ENCODE measurements at regions not wholly inside any gene's neighbourhood (a gene's known extent, or its start where the extent isn't known, plus 50 kb on each side); places are given as distances from the start of the nearest gene placed in this dataset.

GRCh38 chr1:38623529-38623928 is 236.0 kb downstream of the RRAGC start:
- no peak for TF ChIP-seq CTCF (IDR thresholded peaks at IDR 0.05)
- no peaks in the 10 kb centered on the region for H3K36me3 ChIP-seq (ENCODE audit: low read depth)
- no peaks in the 10 kb centered on the region for H3K9me3 ChIP-seq
- intact Hi-C loops (cut with DNase I, micrococcal nuclease) = no loop called here
- no peak for ATAC-seq
- DNase-seq = no peak
- H3K4me3 ChIP-seq = no peak overlapping the region
- H3K4me1 ChIP-seq (ENCODE audit: low read depth) = no peaks in the 10 kb centered on the region

DNA sequence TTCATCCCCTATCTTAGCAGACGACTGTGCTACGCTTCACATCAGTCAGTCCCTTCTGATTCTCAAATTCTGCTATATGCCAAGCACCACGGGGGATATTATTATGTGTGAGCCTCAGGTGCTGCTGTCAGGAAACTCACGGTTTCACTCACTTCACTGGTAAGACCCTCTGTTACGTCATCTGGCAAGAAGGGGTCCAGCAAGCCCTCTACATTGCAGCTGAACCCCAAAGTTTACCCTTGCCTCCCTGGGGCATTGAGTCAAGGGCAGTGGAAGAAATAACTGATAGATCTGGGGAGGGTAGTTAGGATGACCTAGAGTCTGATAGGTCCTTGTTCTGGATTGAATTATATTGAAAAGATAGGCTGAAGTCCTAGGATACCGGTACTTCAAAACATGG is 237.4 kb downstream of the RRAGC start:
- intact Hi-C loops (cut with DNase I, micrococcal nuclease) = no loop called here
- Histone ChIP-seq H3K4me1 (ENCODE audit: low read depth) (no peaks in the 10 kb centered on the region), H3K9me3 (no peaks in the 10 kb centered on the region), H3K4me3 (no peak overlapping the region), H3K36me3 (ENCODE audit: low read depth) (no peaks in the 10 kb centered on the region)
- no peak for ATAC-seq
- no peak for TF ChIP-seq CTCF (IDR thresholded peaks at IDR 0.05)
- DNase-seq = no peak

GRCh38 chr1:38616846-38617245 is 242.7 kb downstream of the RRAGC start:
- no peaks in the 10 kb centered on the region for H3K9me3 ChIP-seq
- intact Hi-C loops (cut with DNase I, micrococcal nuclease) = no loop called here
- no peak for TF ChIP-seq CTCF (IDR thresholded peaks at IDR 0.05)
- no peak overlapping the region for H3K4me3 ChIP-seq
- H3K4me1 ChIP-seq (ENCODE audit: low read depth) = no peaks in the 10 kb centered on the region
- DNase-seq (no peak), ATAC-seq (no peak)
- no peaks in the 10 kb centered on the region for H3K36me3 ChIP-seq (ENCODE audit: low read depth)

DNA sequence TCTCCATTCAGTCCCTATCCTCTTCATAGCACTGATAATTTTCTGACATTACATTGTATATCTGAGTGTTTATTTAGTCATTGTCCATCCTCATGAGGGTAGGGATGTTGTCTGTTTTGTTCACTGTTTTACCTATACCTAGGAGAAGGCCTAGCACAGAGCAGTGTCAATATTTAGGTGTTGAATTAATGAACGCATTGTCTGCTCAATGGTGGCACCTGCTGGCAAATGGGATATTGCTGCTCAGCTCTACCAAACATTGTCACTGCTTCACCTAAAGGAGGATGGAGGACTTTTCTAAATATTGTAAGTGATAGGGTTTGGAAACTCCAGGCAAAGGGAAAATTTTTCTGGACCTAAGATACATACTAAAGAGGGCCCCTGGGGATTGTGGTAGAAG is 243.9 kb downstream of the RRAGC start:
- no peak for DNase-seq
- intact Hi-C loops (cut with DNase I, micrococcal nuclease) = no loop called here
- ATAC-seq = no peak
- H3K4me1 ChIP-seq (ENCODE audit: low read depth) = no peaks in the 10 kb centered on the region
- no peaks in the 10 kb centered on the region for H3K9me3 ChIP-seq
- H3K4me3 ChIP-seq = no peak overlapping the region
- no peak for TF ChIP-seq CTCF (IDR thresholded peaks at IDR 0.05)
- no peaks in the 10 kb centered on the region for H3K36me3 ChIP-seq (ENCODE audit: low read depth)

DNA sequence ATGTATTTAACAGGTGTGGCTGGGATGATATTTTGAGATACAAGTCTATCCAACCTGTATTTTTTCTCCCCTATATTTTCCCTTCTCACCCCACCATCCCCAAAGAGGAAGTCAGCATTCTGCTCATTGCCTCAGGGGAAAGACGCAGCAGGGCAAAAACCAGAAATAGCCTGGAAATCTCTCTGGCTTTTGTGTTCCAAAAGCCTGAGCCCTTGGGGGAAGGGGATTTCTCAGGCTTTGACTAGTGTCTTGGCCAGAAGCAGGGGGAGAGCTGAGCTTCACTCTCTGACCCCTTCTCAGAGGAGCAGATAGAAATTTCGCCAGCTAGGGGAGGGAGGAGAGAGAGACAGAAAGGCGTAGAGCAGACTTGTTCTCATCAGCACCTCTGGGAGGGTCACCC is 244.7 kb downstream of the RRAGC start:
- intact Hi-C loops (cut with DNase I, micrococcal nuclease) = no loop called here

More for the DNA sequence above, 244.7 kb downstream of the RRAGC start:
- ATAC-seq (no peak), DNase-seq (no peak)
- no peak for TF ChIP-seq CTCF (IDR thresholded peaks at IDR 0.05)
- Histone ChIP-seq H3K4me3 (no peak overlapping the region), H3K36me3 (ENCODE audit: low read depth) (no peaks in the 10 kb centered on the region), H3K9me3 (no peaks in the 10 kb centered on the region), H3K4me1 (ENCODE audit: low read depth) (no peaks in the 10 kb centered on the region)

Measured in mucosa of descending colon (tissue), 3 donors.